HG02981 (cell line): ENCODE measurements at regions not wholly inside any gene's neighbourhood (a gene's known extent, or its start where the extent isn't known, plus 50 kb on each side); places are given as distances from the start of the nearest gene placed in this dataset.
A peak's percentile ranks its signal among the peaks of the same experiment; 100 is the strongest.
"Not testable (repeated sequence)": the region's sequence is repeated elsewhere in the genome, so short reads cannot be mapped to it uniquely, and the experiment has no call there.

Experiments used
- ATAC-seq: cut with Tn5 transposase; IDR thresholded peaks from one replicate; pipeline ENCODE4 v1.9.1; 2021; ENCODE audit warnings: mild to moderate bottlenecking, moderate library complexity; ENCODE audit not compliant: unreplicated experiment

DNA sequence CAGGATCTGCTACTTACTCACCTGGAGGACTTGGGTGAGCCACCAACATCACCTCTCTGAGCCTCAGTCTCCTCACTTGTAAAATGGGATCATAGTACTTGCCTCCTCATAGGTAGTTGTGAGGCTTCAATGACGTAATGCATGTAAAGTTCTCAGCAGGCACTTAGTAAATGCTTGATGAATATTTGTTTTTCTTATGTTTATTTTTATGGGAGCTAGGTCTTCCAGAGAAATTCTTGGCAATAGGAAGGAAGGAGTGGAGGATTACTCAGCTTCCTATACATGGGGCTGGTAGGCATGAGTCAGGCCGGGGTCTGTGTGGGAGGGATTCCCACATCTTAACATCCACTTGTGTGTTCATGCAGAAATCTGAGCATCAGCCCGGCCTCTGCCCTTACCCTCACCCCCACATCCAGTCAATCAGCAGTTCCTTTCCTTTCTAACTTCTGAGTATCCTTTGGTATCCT, 95.4 kb upstream of the USP24 start:
- ATAC-seq = no peak

DNA sequence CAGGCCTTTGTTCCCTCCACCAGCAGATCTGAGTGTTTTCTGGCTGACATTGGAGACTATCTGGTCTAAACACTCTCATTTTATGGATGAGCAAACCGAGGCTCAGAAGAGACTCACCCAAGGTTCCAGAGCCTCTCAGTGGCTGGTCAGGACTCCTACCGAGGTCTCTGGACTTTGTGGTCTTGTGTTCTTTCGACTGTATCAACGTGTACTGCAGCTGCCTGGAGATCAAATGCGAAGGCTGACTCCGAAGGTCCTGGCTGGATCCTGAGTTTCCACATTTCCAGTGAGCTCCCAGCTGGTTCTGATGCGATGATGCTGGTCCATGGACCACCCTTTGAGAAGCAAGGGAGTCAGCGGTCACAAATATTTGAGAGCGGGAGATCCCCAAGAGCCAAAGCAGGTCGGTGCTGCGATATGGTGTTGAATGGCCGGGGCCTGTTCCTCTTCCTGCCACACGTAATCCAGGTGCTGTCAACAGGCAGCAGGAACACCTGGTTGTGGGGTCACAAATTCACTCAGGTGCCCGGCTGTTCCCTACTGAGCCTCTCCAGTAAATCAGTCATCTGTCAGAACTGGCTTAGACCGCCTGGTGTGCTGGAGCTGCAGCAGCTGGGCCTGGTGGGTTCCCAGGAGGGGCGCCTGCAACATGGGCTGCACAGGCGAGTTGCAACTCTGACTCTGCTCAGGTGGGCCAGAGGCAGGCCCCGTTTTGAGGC, 94.8 kb upstream of the USP24 start:
- no peak for ATAC-seq

DNA sequence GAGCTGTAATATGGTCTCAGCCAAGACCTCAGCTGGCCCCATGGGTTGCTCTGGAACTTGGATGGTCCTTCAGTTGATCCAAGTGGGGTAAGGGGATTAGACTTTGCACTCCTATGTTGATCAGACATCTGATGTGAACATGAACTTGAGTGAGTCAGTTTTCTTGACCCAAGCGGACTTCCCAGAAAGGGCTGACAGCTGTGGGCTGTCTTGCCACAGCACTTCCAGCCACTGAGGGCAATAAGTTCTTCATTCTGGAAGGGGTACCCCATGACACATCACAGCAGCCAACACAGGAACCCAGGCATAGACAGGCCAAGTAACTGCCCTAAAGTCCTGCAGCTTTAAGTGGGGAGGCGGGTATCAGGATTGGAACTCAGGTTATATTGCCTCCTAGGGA, 93.9 kb upstream of the USP24 start:
- no peak for ATAC-seq

DNA sequence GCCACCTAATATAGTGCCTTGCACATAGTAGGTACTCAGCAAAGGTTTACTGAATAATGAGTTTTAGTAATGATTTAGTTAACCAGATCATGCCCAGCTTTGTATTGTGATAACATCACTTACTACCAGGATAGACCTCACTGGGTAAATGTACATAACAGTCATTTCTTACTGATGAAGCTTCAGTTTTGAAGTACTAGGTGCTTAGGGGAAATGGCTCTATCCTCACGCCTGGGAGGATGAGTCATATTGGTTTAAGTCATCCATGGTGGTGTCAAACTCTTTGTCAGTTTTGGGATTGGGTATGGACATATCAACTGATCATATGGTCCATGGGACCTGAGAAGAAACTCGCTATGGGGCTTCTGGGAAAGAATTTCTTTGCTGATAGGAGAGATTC, 90.6 kb upstream of the USP24 start:
- ATAC-seq = no peak

GRCh38 chr1:55304229-55304740, 89.1 kb upstream of the USP24 start:
- no peak for ATAC-seq

- no peak for ATAC-seq
Measured at GRCh38 chr1:55302972-55303371, 87.8 kb upstream of the USP24 start.

GRCh38 chr1:55301912-55302311, 86.7 kb upstream of the USP24 start:
- ATAC-seq = no peak

GRCh38 chr1:55300975-55301374, 85.8 kb upstream of the USP24 start:
- ATAC-seq = no peak

DNA sequence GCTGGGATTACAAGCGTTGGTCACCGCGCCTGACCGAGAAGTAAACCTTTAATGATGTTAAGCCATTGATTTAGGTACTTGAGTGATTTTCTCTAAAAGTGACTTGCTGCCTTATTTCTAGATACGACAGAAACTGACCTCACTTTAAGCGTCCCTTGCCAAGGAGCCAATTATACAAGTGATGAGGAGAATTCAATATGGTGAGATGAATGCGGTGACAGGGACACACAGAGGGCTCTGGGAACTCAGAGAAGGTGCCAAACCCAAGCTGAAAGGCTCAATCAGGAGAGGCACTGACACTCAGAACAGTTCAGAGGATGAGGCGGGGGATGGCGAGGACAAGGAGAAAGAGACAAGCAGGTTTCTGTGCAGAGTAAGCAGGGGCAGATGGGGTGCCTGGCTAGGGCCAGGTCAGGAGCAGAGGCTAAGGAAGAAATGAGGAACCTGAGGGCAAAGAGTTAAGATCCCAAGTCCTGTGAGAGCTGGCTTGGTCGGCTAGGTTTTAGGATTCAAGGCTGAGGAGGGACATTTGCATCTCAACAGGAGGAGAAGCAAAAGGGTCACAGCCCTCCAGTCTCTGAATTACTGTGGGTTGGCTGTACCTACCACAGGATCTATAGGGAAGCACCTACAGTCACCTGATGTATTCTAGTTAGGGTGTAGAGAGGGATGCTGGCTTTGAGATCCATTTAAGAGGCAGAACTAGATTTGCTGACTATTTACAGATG, 83.2 kb upstream of the USP24 start:
- no peak for ATAC-seq

DNA sequence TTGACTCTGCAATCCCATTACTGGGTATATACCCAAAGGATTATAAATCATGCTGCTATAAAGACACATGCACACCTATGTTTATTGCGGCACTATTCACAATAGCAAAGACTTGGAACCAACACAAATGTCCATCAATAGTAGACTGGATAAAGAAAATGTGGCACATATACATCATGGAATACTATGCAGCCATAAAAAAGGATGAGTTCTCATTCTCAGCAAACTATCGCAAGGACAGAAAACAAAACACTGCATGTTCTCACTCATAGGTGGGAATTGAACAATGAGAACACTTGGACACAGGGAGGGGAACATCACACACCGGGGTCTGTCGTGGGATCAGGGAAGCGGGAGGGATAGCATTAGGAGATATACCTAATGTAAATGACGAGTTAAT, 81.1 kb upstream of the USP24 start:
- ATAC-seq = not testable (repeated sequence)

DNA sequence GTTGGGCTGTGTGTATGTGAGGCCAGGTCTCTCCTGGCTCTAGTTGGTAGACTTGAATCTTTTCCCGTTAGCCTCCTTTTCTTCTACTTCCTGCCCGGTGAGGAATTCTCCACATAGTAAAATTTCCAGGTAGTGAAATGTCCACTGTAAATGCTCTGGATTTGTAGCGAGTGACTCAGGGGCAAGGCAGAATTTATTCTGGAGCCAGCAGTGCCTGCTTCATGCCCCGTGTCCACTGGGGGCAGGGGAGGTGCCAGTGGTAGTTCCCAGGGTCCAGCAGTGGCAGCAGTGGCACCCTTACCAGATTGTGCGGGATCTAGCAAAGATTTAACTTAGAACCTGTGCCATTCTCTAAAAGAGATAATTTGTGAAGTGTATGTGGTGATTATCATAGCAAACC, 74.5 kb upstream of the USP24 start:
- no peak for ATAC-seq

DNA sequence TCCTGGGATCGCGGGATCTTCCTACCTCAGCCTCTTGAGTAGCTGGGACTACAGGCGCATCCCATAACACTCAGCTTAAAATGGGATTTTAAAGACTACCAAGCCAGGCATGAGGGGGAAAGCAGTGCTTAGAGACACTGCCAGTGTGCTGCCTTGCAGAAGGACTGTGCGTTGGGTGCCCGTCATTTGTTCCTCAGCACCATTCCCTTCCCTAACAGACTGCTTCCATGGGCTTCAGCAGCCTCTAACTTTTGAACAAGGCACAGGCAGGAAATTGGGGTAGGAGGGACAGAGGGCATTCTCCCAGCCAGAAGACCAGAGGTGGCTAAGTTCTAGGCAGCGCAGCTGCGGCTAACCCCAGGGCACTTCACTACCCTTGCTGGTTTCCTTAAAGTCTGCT, 73.9 kb upstream of the USP24 start:
- no peak for ATAC-seq

DNA sequence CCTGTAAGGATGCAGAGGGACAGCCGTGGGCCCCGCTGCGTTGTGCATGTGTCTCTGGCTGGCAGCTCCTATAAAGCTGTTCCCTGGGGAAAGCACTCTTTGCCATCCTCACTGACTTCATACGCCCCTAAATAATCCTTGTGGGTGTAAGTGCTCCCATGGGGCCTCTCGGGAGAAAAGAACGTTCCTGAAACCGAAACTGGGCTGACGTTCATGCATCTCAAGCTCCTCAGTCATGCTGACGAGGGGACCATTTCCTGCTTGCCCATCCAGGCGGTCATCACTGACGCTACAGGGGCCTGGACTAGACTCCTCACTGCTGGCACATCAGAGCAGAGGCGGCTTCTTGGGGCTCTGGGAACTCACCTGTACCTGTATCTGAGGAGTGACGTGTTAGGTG, 73.1 kb upstream of the USP24 start:
- ATAC-seq = peak; percentile 89

DNA sequence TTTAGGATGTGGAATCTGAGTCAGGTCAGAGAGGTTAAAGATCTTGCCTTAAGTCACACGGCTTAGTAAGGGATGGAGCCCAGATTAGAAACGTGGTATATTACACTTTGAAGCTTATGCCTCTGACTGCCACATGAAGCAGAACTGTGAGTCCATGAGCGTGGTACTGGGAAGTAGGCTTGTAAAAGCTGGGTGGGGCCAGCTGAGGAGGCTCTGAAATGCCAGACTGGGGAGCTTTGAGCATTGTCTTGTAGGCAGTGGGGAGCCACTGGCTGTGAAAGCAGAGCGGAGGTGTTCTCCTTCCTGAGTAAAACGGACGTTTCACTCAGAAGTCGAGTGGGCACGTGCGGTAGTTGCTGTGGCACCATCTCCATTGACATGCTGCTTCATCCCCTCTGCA, 72.6 kb upstream of the USP24 start:
- peak; percentile 13 for ATAC-seq

DNA sequence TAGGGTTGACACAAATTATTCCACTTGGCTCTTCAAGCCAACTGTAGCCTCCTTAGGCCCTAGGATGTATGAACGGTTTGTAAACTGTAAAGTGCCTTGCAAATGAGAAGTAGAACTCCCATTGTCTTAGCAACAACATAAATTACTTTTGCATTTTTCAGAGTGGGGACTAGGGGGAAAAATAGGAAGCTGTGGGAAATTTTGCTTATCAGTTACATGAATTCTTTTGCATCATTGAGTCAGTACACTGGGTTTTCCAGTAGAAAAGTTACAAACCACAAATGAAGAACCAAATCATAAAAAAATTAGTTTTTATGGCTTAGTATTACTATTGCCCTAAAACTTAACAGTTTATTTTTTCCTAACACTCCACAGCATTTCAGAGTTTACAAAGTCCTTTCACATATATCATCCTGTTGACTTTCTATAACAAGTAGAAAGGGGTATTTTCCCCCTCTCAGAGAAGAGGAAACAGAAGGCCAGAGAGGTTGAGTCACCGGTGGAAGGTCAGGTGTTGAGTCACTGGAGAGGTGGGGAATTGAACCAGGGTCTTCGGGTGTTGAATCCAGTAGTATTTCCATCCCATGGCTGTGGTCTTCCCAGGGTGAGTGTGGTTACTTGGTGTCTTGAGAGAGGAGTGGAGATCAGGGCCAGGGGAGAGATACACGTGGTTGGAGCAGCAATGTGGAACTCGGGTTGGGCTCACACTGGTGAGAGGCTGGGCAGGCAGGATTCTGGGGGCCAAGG, 71.9 kb upstream of the USP24 start:
- ATAC-seq = no peak

DNA sequence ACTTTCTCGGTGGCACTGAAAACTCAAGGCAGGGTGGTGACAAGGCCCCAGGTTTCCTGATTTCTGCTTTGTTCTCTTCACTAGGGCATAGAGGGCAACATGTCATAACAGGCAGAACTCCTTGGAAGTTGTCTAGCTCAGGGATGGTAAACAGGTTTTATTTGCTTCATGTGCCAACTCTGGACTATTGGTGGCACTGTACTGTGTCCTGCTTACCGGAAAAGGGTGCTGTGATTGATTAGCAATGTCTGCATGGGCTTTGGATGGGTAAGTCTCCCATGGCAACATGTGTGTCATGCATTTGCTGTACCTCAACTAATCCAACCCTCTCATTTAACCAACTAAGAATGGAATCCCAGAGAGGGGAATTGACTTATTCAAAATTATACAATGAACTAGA, 70.7 kb upstream of the USP24 start:
- no peak for ATAC-seq

- ATAC-seq = no peak
Measured at GRCh38 chr1:55284856-55285255, 69.7 kb upstream of the USP24 start.

GRCh38 chr1:55282058-55282457, 66.9 kb upstream of the USP24 start:
- ATAC-seq = no peak

GRCh38 chr1:55280731-55281130, 65.6 kb upstream of the USP24 start:
- ATAC-seq = no peak

- no peak for ATAC-seq
Measured at GRCh38 chr1:55279627-55280026, 64.5 kb upstream of the USP24 start.

GRCh38 chr1:55278378-55278777, 63.2 kb upstream of the USP24 start:
- ATAC-seq = no peak
